OCI-LY1 (cell line): ENCODE measurements at regions not wholly inside any gene's neighbourhood (a gene's known extent, or its start where the extent isn't known, plus 50 kb on each side); places are given as distances from the start of the nearest gene placed in this dataset.
A peak's percentile ranks its signal among the peaks of the same experiment; 100 is the strongest.
"Not testable (repeated sequence)": the region's sequence is repeated elsewhere in the genome, so short reads cannot be mapped to it uniquely, and the experiment has no call there.

Experiments used
- H2AFZ ChIP-seq: fragments of 200-600 bp; sonication (generic), shearing (Covaris generic); 2 replicates; pipeline ENCODE4 v1.6.0; 2014; ENCODE audit warnings: antibody characterized with exemption, mild to moderate bottlenecking, low read length
- H3F3A ChIP-seq: fragments of 200-600 bp; sonication (generic), shearing (Covaris generic); 2 replicates; pipeline ENCODE4 v1.6.0; 2014; ENCODE audit warnings: mild to moderate bottlenecking, antibody characterized with exemption, low read length, moderate library complexity; ENCODE audit not compliant: insufficient read depth
- H3K27ac ChIP-seq: fragments of 200-600 bp; sonication (generic); 2 replicates; pipeline ENCODE4 v1.5.1; 2014; ENCODE audit warnings: low read length, mixed run types, mild to moderate bottlenecking, low read depth; ENCODE audit not compliant: poor library complexity, severe bottlenecking
- H3K27me3 ChIP-seq: fragments of 200-600 bp; sonication (generic); 2 replicates; pipeline ENCODE4 v1.6.0; 2014; ENCODE audit warnings: antibody characterized with exemption, mild to moderate bottlenecking, low read length, moderate library complexity; ENCODE audit not compliant: insufficient read depth
- H3K36me3 ChIP-seq: fragments of 200-600 bp; sonication (generic); 2 replicates; pipeline ENCODE4 v1.6.1; 2014; ENCODE audit warnings: mild to moderate bottlenecking, antibody characterized with exemption, low read length, moderate library complexity, mixed read lengths; ENCODE audit not compliant: insufficient read depth
- H3K4me1 ChIP-seq: fragments of 200-600 bp; sonication (generic); 2 replicates; pipeline ENCODE4 v1.5.1; 2014; ENCODE audit warnings: mild to moderate bottlenecking, low read length, moderate library complexity; ENCODE audit not compliant: insufficient read depth, severe bottlenecking
- H3K4me2 ChIP-seq: fragments of 200-600 bp; sonication (generic), shearing (Covaris generic); 2 replicates; pipeline ENCODE4 v1.6.1; 2014; ENCODE audit warnings: low read length
- H3K4me3 ChIP-seq: fragments of 200-600 bp; sonication (generic); 2 replicates; pipeline ENCODE4 v1.5.1; 2014; ENCODE audit warnings: low read length, low read depth, mild to moderate bottlenecking, mixed read lengths; ENCODE audit not compliant: poor library complexity, severe bottlenecking
- H3K79me2 ChIP-seq: fragments of 200-600 bp; shearing (Covaris generic); 2 replicates; pipeline ENCODE4 v1.6.1; 2016; ENCODE audit warnings: mixed run types, low read length, mixed read lengths; ENCODE audit not compliant: insufficient read depth
- H3K9ac ChIP-seq: fragments of 200-600 bp; sonication (generic), shearing (Covaris generic); 2 replicates; pipeline ENCODE4 v1.6.1; 2014; ENCODE audit warnings: mild to moderate bottlenecking, low read length, mixed read lengths
- H3K9me2 ChIP-seq: fragments of 200-600 bp; sonication (generic), shearing (Covaris generic); 2 replicates; pipeline ENCODE4 v1.6.1; 2014; ENCODE audit warnings: low read depth, mild to moderate bottlenecking, low read length, mixed read lengths
- H3K9me3 ChIP-seq: fragments of 200-600 bp; shearing (Covaris generic); 2 replicates; pipeline ENCODE4 v1.6.1; 2014; ENCODE audit warnings: low read length, mixed read lengths
- H4K20me1 ChIP-seq: fragments of 200-600 bp; sonication (generic), shearing (Covaris generic); 2 replicates; pipeline ENCODE4 v1.6.0; 2016; ENCODE audit warnings: mild to moderate bottlenecking, low read length; ENCODE audit not compliant: insufficient read depth
- CTCF ChIP-seq: fragments of 200-600 bp; sonication (generic), shearing (Covaris generic); IDR thresholded peaks from 2 replicates; pipeline ENCODE4 v1.5.1; 2017; ENCODE audit warnings: mild to moderate bottlenecking, antibody characterized with exemption, low read length, moderate library complexity, mixed read lengths
- EZH2 ChIP-seq: fragments of 200-600 bp; sonication (generic), shearing (Covaris generic); IDR thresholded peaks from 2 replicates; pipeline ENCODE4 v1.8.0; 2017; ENCODE audit warnings: borderline replicate concordance, mixed run types, mild to moderate bottlenecking, antibody characterized with exemption, low read length, moderate library complexity, mixed read lengths

GRCh38 chr4:183012879-183013729 lies 86.0 kb upstream of the WWC2 start:
- no peak overlapping the region for H3K4me3 ChIP-seq
- no peaks in the 10 kb centered on the region for H3F3A ChIP-seq
- no peaks in the 10 kb centered on the region for H3K9me3 ChIP-seq
- no peak overlapping the region for H3K9ac ChIP-seq
- no peaks in the 10 kb centered on the region for H3K79me2 ChIP-seq
- H3K36me3 ChIP-seq, result no peaks in the 10 kb centered on the region
- H4K20me1 ChIP-seq, result no peaks in the 10 kb centered on the region
- H3K9me2 ChIP-seq, result no peaks in the 10 kb centered on the region
- no peak overlapping the region for H2AFZ ChIP-seq
- no peaks in the 10 kb centered on the region for H3K27me3 ChIP-seq
- H3K27ac ChIP-seq, result no peak overlapping the region
- no peak overlapping the region; the same call in 1 of the 2 replicates for H3K4me2 ChIP-seq
- peak; percentile 15; the same call in 1 of the 2 replicates for TF ChIP-seq CTCF
- TF ChIP-seq EZH2, result no peak
- no peaks in the 10 kb centered on the region for H3K4me1 ChIP-seq

GRCh38 chr4:183011213-183011907 lies 87.7 kb upstream of the WWC2 start:
- H3K4me1 ChIP-seq, result no peaks in the 10 kb centered on the region
- H3K9ac ChIP-seq, result no peak overlapping the region
- no peaks in the 10 kb centered on the region for H3K36me3 ChIP-seq
- H4K20me1 ChIP-seq, result no peaks in the 10 kb centered on the region
- H3F3A ChIP-seq, result no peaks in the 10 kb centered on the region
- H3K9me3 ChIP-seq, result no peaks in the 10 kb centered on the region
- H3K27me3 ChIP-seq, result no peaks in the 10 kb centered on the region
- no peak overlapping the region for H3K27ac ChIP-seq
- no peaks in the 10 kb centered on the region for H3K79me2 ChIP-seq
- H3K4me3 ChIP-seq, result no peak overlapping the region
- no peaks in the 10 kb centered on the region for H3K9me2 ChIP-seq
- H3K4me2 ChIP-seq, result no peak overlapping the region
- TF ChIP-seq EZH2 (no peak), CTCF (no peak)
- H2AFZ ChIP-seq, result no peak overlapping the region

GRCh38 chr4:183008492-183008891 lies 90.6 kb upstream of the WWC2 start:
- H3K4me1 ChIP-seq, result no peaks in the 10 kb centered on the region

GRCh38 chr4:183004370-183004769 lies 87.2 kb upstream of the DCTD start:
- H3K36me3 ChIP-seq, result not testable (repeated sequence)

More at GRCh38 chr4:183008492-183008891, 90.6 kb upstream of the WWC2 start:
- no peak overlapping the region for H3K4me2 ChIP-seq
- no peaks in the 10 kb centered on the region for H3K36me3 ChIP-seq
- TF ChIP-seq CTCF (no peak), EZH2 (no peak)
- no peak overlapping the region for H3K27ac ChIP-seq
- H2AFZ ChIP-seq, result no peak overlapping the region
- no peaks in the 10 kb centered on the region for H3K9me2 ChIP-seq
- no peaks in the 10 kb centered on the region for H3K9me3 ChIP-seq
- H3K79me2 ChIP-seq, result no peaks in the 10 kb centered on the region
- no peaks in the 10 kb centered on the region for H3K27me3 ChIP-seq
- H4K20me1 ChIP-seq, result no peaks in the 10 kb centered on the region
- H3K4me3 ChIP-seq, result no peak overlapping the region
- H3F3A ChIP-seq, result no peaks in the 10 kb centered on the region
- H3K9ac ChIP-seq, result no peak overlapping the region

More at GRCh38 chr4:183004370-183004769, 87.2 kb upstream of the DCTD start:
- H3K27ac ChIP-seq, H2AFZ ChIP-seq, H3K9me3 ChIP-seq, H3K4me2 ChIP-seq, H3K79me2 ChIP-seq, H3K27me3 ChIP-seq, H3K4me3 ChIP-seq, H3K9me2 ChIP-seq, H3K9ac ChIP-seq, H3K4me1 ChIP-seq, H3F3A ChIP-seq, H4K20me1 ChIP-seq: not testable (repeated sequence)
